ENCODE measurements at regions not wholly inside any gene's neighbourhood (a gene's known extent, or its start where the extent isn't known, plus 50 kb on each side); places are given as distances from the start of the nearest gene placed in this dataset.

- Histone ChIP-seq H3K27ac (no peak overlapping the region), H3K36me3 (no peaks in the 10 kb centered on the region), H3K4me1 (no peaks in the 10 kb centered on the region), H3K9me3 (no peaks in the 10 kb centered on the region), H3K27me3 (no peaks in the 10 kb centered on the region), H3K4me3 (no peak overlapping the region)
- no peak for DNase-seq (ENCODE audit: low spot score in 2 of 2)
- intact Hi-C loops (cut with DNase I; ENCODE audit: low total_unique reads): no loop called here
- TF ChIP-seq POLR2AphosphoS5 (IDR thresholded peaks at IDR 0.05) (no peak), CTCF (IDR thresholded peaks at IDR 0.05) (no peak), POLR2A (IDR thresholded peaks at IDR 0.05) (no peak)
Observed at GRCh38 chr6:15770347-15771143, 107.7 kb upstream of the DTNBP1 start.

- intact Hi-C loops (cut with DNase I; ENCODE audit: low total_unique reads): no loop called here
- Histone ChIP-seq H3K27ac (no peak overlapping the region), H3K36me3 (no peaks in the 10 kb centered on the region), H3K27me3 (no peaks in the 10 kb centered on the region), H3K9me3 (no peaks in the 10 kb centered on the region), H3K4me3 (no peak overlapping the region), H3K4me1 (no peaks in the 10 kb centered on the region)
- TF ChIP-seq CTCF (IDR thresholded peaks at IDR 0.05): no peak
- DNase-seq (ENCODE audit: low spot score in 2 of 2): no peak
Observed at GRCh38 chr6:15769511-15770018, 106.7 kb upstream of the DTNBP1 start.

GRCh38 chr6:15768999-15769398 is 106.2 kb upstream of the DTNBP1 start:
- no peaks in the 10 kb centered on the region for H3K9me3 ChIP-seq
- H3K27ac ChIP-seq: no peak overlapping the region
- no peaks in the 10 kb centered on the region for H3K27me3 ChIP-seq
- no peak for DNase-seq (ENCODE audit: low spot score in 2 of 2)
- no peaks in the 10 kb centered on the region for H3K4me1 ChIP-seq
- TF ChIP-seq POLR2AphosphoS5 (IDR thresholded peaks at IDR 0.05) (no peak), POLR2A (IDR thresholded peaks at IDR 0.05) (no peak), CTCF (IDR thresholded peaks at IDR 0.05) (no peak)
- H3K4me3 ChIP-seq: no peak overlapping the region
- no peaks in the 10 kb centered on the region for H3K36me3 ChIP-seq
- intact Hi-C loops (cut with DNase I; ENCODE audit: low total_unique reads): no loop called here

- Histone ChIP-seq H3K9me3 (no peaks in the 10 kb centered on the region), H3K4me1 (no peaks in the 10 kb centered on the region), H3K36me3 (no peaks in the 10 kb centered on the region), H3K4me3 (no peak overlapping the region), H3K27ac (no peak overlapping the region), H3K27me3 (no peaks in the 10 kb centered on the region)
- TF ChIP-seq POLR2AphosphoS5 (IDR thresholded peaks at IDR 0.05): no peak
- TF ChIP-seq CTCF (IDR thresholded peaks at IDR 0.05): no peak
- TF ChIP-seq POLR2A (IDR thresholded peaks at IDR 0.05): no peak
- DNase-seq (ENCODE audit: low spot score in 2 of 2): no peak
- intact Hi-C loops (cut with DNase I; ENCODE audit: low total_unique reads): no loop called here
Observed at GRCh38 chr6:15763837-15764236, 101.0 kb upstream of the DTNBP1 start.

- H3K9me3 ChIP-seq: no peaks in the 10 kb centered on the region
- no peak overlapping the region for H3K4me3 ChIP-seq
- TF ChIP-seq POLR2AphosphoS5 (IDR thresholded peaks at IDR 0.05) (no peak), CTCF (IDR thresholded peaks at IDR 0.05) (no peak)
- no peak overlapping the region for H3K27ac ChIP-seq
- no peaks in the 10 kb centered on the region for H3K4me1 ChIP-seq
- H3K36me3 ChIP-seq: no peaks in the 10 kb centered on the region
- intact Hi-C loops (cut with DNase I; ENCODE audit: low total_unique reads): no loop called here
- no peaks in the 10 kb centered on the region for H3K27me3 ChIP-seq
- DNase-seq (ENCODE audit: low spot score in 2 of 2): no peak
Observed at GRCh38 chr6:15763364-15763763, 100.5 kb upstream of the DTNBP1 start.

Measured in breast epithelium (tissue), 4 donors.